K562 (cell line): ENCODE measurements at regions not wholly inside any gene's neighbourhood (a gene's known extent, or its start where the extent isn't known, plus 50 kb on each side); places are given as distances from the start of the nearest gene placed in this dataset.

Experiments
- ATAC-seq: fragments of 200-7000 bp; cut with Tn5 transposase; 3 replicates; pipeline ENCODE4 v1.9.1; 2020; ENCODE audit warnings: moderate library complexity
- BruUV-seq: library from RNA; stranded (reverse); fragments of 400-500 nt; replicated peaks from 2 replicates; lab custom pipeline; 2021; lab: Mats Ljungman, UMichigan
- CTCF ChIA-PET: fragments of 300-600 bp; formaldehyde crosslinking; extraction: SDS; loops from one replicate; lab custom pipeline; 2021; ENCODE audit warnings: low intra/inter-chr PET ratio; lab: Yijun Ruan, JAX
- POLR2A ChIA-PET: fragments of 300-600, 350-650 bp; sonication (Branson Sonifier 250); formaldehyde crosslinking; extraction: SDS; loops from one replicate; lab custom pipeline; 2021; ENCODE audit warnings: antibody characterized with exemption, inconsistent platforms; lab: Yijun Ruan, JAX
- DNase-seq, 4 experiments: peaks; one replicate each; pipeline versions ENCODE4 v3.0.0 to v3.0.0-alpha.2; 2011 to 2018; ENCODE audit warnings: low spot score in 3 of 4, mixed read lengths in 3 of 4; ENCODE audit errors: extremely low read depth in 1 of 4
- FAIRE-seq: peaks from 2 replicates; lab custom pipeline; 2011; peaks lifted over from hg19 to GRCh38; lab: Jason Lieb, UNC
- H2AFZ ChIP-seq: 2 replicates; pipeline ENCODE4 v1.6.0; 2011; ENCODE audit warnings: low read depth, low read length, control low read depth, inconsistent platforms
- H3K27ac ChIP-seq: fragments of 200-600 bp; 3 replicates; pipeline ENCODE4 v1.8.0; 2011; ENCODE audit warnings: low read depth, mild to moderate bottlenecking, control low read depth, inconsistent platforms, low read length, moderate library complexity, mixed read lengths; ENCODE audit errors: extremely low read depth
- H3K27me3 ChIP-seq, 2 experiments: fragments of 300-600 bp in 1 of 2; 2 replicates in 1 of 2; 3 replicates in 1 of 2; pipeline versions ENCODE4 v1.6.0 to v1.8.0; 2011; ENCODE audit warnings: inconsistent platforms in 2 of 2, low read length in 2 of 2, mild to moderate bottlenecking in 1 of 2, mixed read lengths in 1 of 2, moderate library complexity in 1 of 2; ENCODE audit not compliant: control insufficient read depth in 2 of 2, insufficient read depth in 2 of 2
- H3K36me3 ChIP-seq: fragments of 300-600 bp; 3 replicates; pipeline ENCODE4 v1.8.0; 2011; ENCODE audit warnings: mild to moderate bottlenecking, low read length, inconsistent platforms; ENCODE audit not compliant: control insufficient read depth, insufficient read depth
- H3K4me1 ChIP-seq, 2 experiments: fragments of 200-600 bp in 1 of 2; replicated peaks in 1 of 2; 2 replicates in 1 of 2; 3 replicates in 1 of 2; pipeline versions ENCODE4 v1.5.1 to v1.8.0; 2011; ENCODE audit warnings: inconsistent platforms in 2 of 2, low read length in 2 of 2, mild to moderate bottlenecking in 1 of 2, mixed read lengths in 1 of 2, moderate library complexity in 1 of 2; ENCODE audit not compliant: control insufficient read depth in 2 of 2, insufficient read depth in 2 of 2
- H3K4me2 ChIP-seq: 2 replicates; pipeline ENCODE4 v1.6.1; 2011; ENCODE audit warnings: low read length, control low read depth, inconsistent platforms, mixed read lengths; ENCODE audit not compliant: insufficient read depth
- H3K4me3 ChIP-seq: fragments of 200-600 bp; sonication (generic), shearing (Covaris generic); 2 replicates; pipeline ENCODE4 v1.5.1; 2016; ENCODE audit warnings: control low read depth, inconsistent platforms
- H3K79me2 ChIP-seq: fragments of 200-600 bp; 3 replicates; pipeline ENCODE4 v1.8.0; 2011; ENCODE audit warnings: low read length, inconsistent platforms; ENCODE audit not compliant: control insufficient read depth, insufficient read depth
- H3K9ac ChIP-seq, 2 experiments: 2 replicates each; pipeline versions ENCODE4 v1.6.0 to v1.6.1; 2011; ENCODE audit warnings: low read depth in 2 of 2, low read length in 2 of 2, control low read depth in 1 of 2, inconsistent platforms in 1 of 2, mild to moderate bottlenecking in 1 of 2, mixed read lengths in 1 of 2; ENCODE audit not compliant: insufficient read depth in 1 of 2
- H3K9me1 ChIP-seq: one replicate; pipeline ENCODE4 v1.6.0; 2011; ENCODE audit warnings: inconsistent platforms, mild to moderate bottlenecking, low read length, moderate library complexity; ENCODE audit not compliant: control insufficient read depth, insufficient read depth
- H3K9me3 ChIP-seq: replicated peaks from 2 replicates; pipeline ENCODE4 v1.5.1; 2011; ENCODE audit warnings: low read depth, low read length, inconsistent platforms; ENCODE audit not compliant: control insufficient read depth, insufficient read depth
- H4K20me1 ChIP-seq: replicated peaks from 2 replicates; pipeline ENCODE4 v1.6.1; 2011; ENCODE audit warnings: low read length, inconsistent platforms, mixed read lengths; ENCODE audit not compliant: control insufficient read depth, insufficient read depth
- ATF3 ChIP-seq, 2 experiments: fragments of 450-650 bp in 1 of 2; sonication (generic) in 1 of 2; formaldehyde crosslinking in 1 of 2; IDR thresholded peaks in 1 of 2; conservative IDR thresholded peaks in 1 of 2; 2 replicates each; pipeline versions ENCODE4 v1.6.1 to v1.8.1; 2016 to 2023; ENCODE audit warnings: mild to moderate bottlenecking in 2 of 2, moderate library complexity in 2 of 2, inconsistent platforms in 1 of 2, missing genetic modification reagents in 1 of 2
- ATF7 ChIP-seq: fragments of 450-650 bp; IDR thresholded peaks from 2 replicates; pipeline ENCODE4 v1.7.1; 2014; ENCODE audit warnings: mild to moderate bottlenecking, moderate library complexity
- ETV6 ChIP-seq, 3 experiments: fragments of 150-350 bp in 1 of 3; sonication (generic) in 1 of 3; formaldehyde crosslinking in 1 of 3; IDR thresholded peaks; 2 replicates each; pipeline versions ENCODE4 v1.6.1 to v1.8.0; 2014 to 2022; ENCODE audit warnings: borderline replicate concordance in 2 of 3, low read depth in 2 of 3, antibody characterized with exemption in 1 of 3, low read length in 1 of 3, mild to moderate bottlenecking in 1 of 3, missing genetic modification reagents in 1 of 3
- SETDB1 ChIP-seq: IDR thresholded peaks from one replicate; pipeline ENCODE4 v1.6.1; 2012; ENCODE audit warnings: low read length, control low read depth, inconsistent platforms
- WGBS: fragments of 100-300 bp; shearing (Covaris generic); methylation state at CpG from one replicate; pipeline ENCODE4 v1.1.6; 2016; ENCODE audit warnings: low coverage, mixed read lengths; ENCODE audit not compliant: insufficient coverage; ENCODE audit errors: missing lambda C conversion rate; 5-methylcytosine and 5-hydroxymethylcytosine counted together
- in situ Hi-C: fragments of 300-500 bp; cut with MboI; formaldehyde crosslinking; loops from 4 replicates; pipeline ENCODE4 v1.15.0; 2018; ENCODE audit warnings: inconsistent platforms, mixed read lengths
- intact Hi-C: fragments of 100-400 bp; cut with micrococcal nuclease; formaldehyde crosslinking; loops from 2 replicates; pipeline ENCODE4 v1.14.2; 2022

- Histone ChIP-seq H3K4me3 (no peak overlapping the region), H3K9me1 (no peaks in the 10 kb centered on the region), H3K4me2 (no peak overlapping the region), H2AFZ (no peak overlapping the region), H3K79me2 (no peaks in the 10 kb centered on the region), H3K27ac (no peak overlapping the region), H3K27me3 (no peaks in the 10 kb centered on the region), H3K9ac (no peak overlapping the region), H3K4me1 (no peaks in the 10 kb centered on the region), H3K9me3 (no peaks in the 10 kb centered on the region), H3K36me3 (no peaks in the 10 kb centered on the region), H4K20me1 (no peaks in the 10 kb centered on the region)
- in situ Hi-C loops, result no loop called here
- TF ChIP-seq ETV6 (IDR thresholded peaks at IDR 0.05; ENCODE audit: borderline replicate concordance in 1 of 2, low read depth in 2 of 2, low read length in 1 of 2), result no peak
- no peak for TF ChIP-seq ETV6 (CRISPR knock-in tag; IDR thresholded peaks at IDR 0.05; ENCODE audit: borderline replicate concordance)
- TF ChIP-seq ATF3 (IDR thresholded peaks at IDR 0.05), result no peak
- no peak for TF ChIP-seq ATF3 (CRISPR knock-in tag; conservative IDR thresholded peaks at IDR 0.05)
- no peak for TF ChIP-seq ATF7
- no peak for TF ChIP-seq SETDB1
- 3% methylated on average over 8 of the region's 8 CpGs for WGBS
- no peak for FAIRE-seq
- no TSS peak for BruUV-seq
- DNase-seq, result no peak
- ChIA-PET POLR2A (no interaction called here), CTCF (no interaction called here)
- no peak for ATAC-seq
- intact Hi-C loops, result no loop called here
Measured at GRCh38 chr7:41627645-41628298, 75.1 kb downstream of the INHBA start.
